HEK293 (cell line): ENCODE measurements at regions not wholly inside any gene's neighbourhood (a gene's known extent, or its start where the extent isn't known, plus 50 kb on each side); places are given as distances from the start of the nearest gene placed in this dataset.

Experiments
- CTCF ChIA-PET: fragments of 350-600 bp; formaldehyde crosslinking; extraction: SDS; loops from one replicate; lab custom pipeline; 2021; ENCODE audit warnings: antibody characterized with exemption; lab: Yijun Ruan, JAX
- POLR2A ChIA-PET: fragments of 300-600 bp; formaldehyde crosslinking; extraction: SDS; loops from one replicate; lab custom pipeline; 2020; ENCODE audit warnings: antibody characterized with exemption, inconsistent platforms; lab: Yijun Ruan, JAX
- H3K27ac ChIP-seq: fragments of 200-500 bp; sonication (Bioruptor generic); 2 replicates; pipeline ENCODE4 v1.5.1; 2014; ENCODE audit warnings: low read depth, low read length, control low read depth, inconsistent platforms; ENCODE audit errors: extremely low read depth
- H3K36me3 ChIP-seq, 2 experiments: fragments of 200-500 bp in 1 of 2; sonication (Bioruptor generic) in 1 of 2; 1 replicate in 1 of 2; 2 replicates in 1 of 2; pipeline ENCODE4 v1.5.1; 2014 to 2017; ENCODE audit warnings: inconsistent platforms in 2 of 2, low read length in 2 of 2; ENCODE audit not compliant: control insufficient read depth in 2 of 2, insufficient read depth in 1 of 2
- H3K4me1 ChIP-seq: fragments of 200-500 bp; sonication (Bioruptor generic); 2 replicates; pipeline ENCODE4 v1.5.1; 2014; ENCODE audit warnings: mild to moderate bottlenecking, low read length, inconsistent platforms; ENCODE audit not compliant: control insufficient read depth, insufficient read depth
- H3K4me3 ChIP-seq: 2 replicates; pipeline ENCODE4 v1.5.1; 2011; ENCODE audit warnings: low read depth, mild to moderate bottlenecking, control low read depth, low read length, moderate library complexity
- H3K9me3 ChIP-seq: fragments of 200-500 bp; sonication (Bioruptor generic); 2 replicates; pipeline ENCODE4 v1.5.1; 2014; ENCODE audit warnings: low read depth, low read length, inconsistent platforms; ENCODE audit not compliant: control insufficient read depth, insufficient read depth
- BCL11A ChIP-seq: fragments of 450-650 bp; formaldehyde crosslinking; IDR thresholded peaks from 2 replicates; pipeline ENCODE4 v1.5.1; 2016; ENCODE audit warnings: low read depth, missing biosample characterization, missing genetic modification characterization
- KLF16 ChIP-seq: fragments of 450-650 bp; formaldehyde crosslinking; IDR thresholded peaks from 2 replicates; pipeline ENCODE4 v1.5.1; 2017; ENCODE audit warnings: missing biosample characterization, missing genetic modification characterization
- KLF8 ChIP-seq: fragments of 450-650 bp; formaldehyde crosslinking; IDR thresholded peaks from 2 replicates; pipeline ENCODE4 v1.5.1; 2016; ENCODE audit warnings: missing biosample characterization, missing genetic modification characterization
- OSR2 ChIP-seq: fragments of 450-650 bp; formaldehyde crosslinking; IDR thresholded peaks from 2 replicates; pipeline ENCODE4 v1.5.1; 2016; ENCODE audit warnings: missing biosample characterization, missing genetic modification characterization
- PATZ1 ChIP-seq: fragments of 450-650 bp; formaldehyde crosslinking; IDR thresholded peaks from 2 replicates; pipeline ENCODE4 v1.5.1; 2016; ENCODE audit warnings: missing biosample characterization, missing genetic modification characterization
- REST ChIP-seq: fragments of 450-650 bp; formaldehyde crosslinking; IDR thresholded peaks from 2 replicates; pipeline ENCODE4 v1.5.1; 2016; ENCODE audit warnings: missing biosample characterization, missing genetic modification characterization
- ZBTB20 ChIP-seq: fragments of 450-650 bp; formaldehyde crosslinking; IDR thresholded peaks from 2 replicates; pipeline ENCODE4 v1.5.1; 2016; ENCODE audit warnings: missing biosample characterization, missing genetic modification characterization
- ZFHX2 ChIP-seq: fragments of 450-650 bp; formaldehyde crosslinking; conservative IDR thresholded peaks from 2 replicates; pipeline ENCODE4 v1.5.1; 2016; ENCODE audit warnings: missing biosample characterization, missing genetic modification characterization
- ZFP69B ChIP-seq: fragments of 450-650 bp; formaldehyde crosslinking; IDR thresholded peaks from 2 replicates; pipeline ENCODE4 v1.5.1; 2016; ENCODE audit warnings: missing biosample characterization, missing genetic modification characterization
- ZNF202 ChIP-seq: fragments of 450-650 bp; formaldehyde crosslinking; IDR thresholded peaks from 2 replicates; pipeline ENCODE4 v1.5.1; 2016; ENCODE audit warnings: missing biosample characterization, missing genetic modification characterization, borderline replicate concordance
- ZNF223 ChIP-seq: fragments of 450-650 bp; formaldehyde crosslinking; IDR thresholded peaks from 2 replicates; pipeline ENCODE4 v1.5.1; 2016; ENCODE audit warnings: missing biosample characterization, missing genetic modification characterization
- ZNF239 ChIP-seq: fragments of 450-650 bp; formaldehyde crosslinking; IDR thresholded peaks from 2 replicates; pipeline ENCODE4 v1.5.1; 2016; ENCODE audit warnings: missing biosample characterization, missing genetic modification characterization
- ZNF266 ChIP-seq: fragments of 450-650 bp; formaldehyde crosslinking; IDR thresholded peaks from 2 replicates; pipeline ENCODE4 v1.5.1; 2016; ENCODE audit warnings: missing biosample characterization, missing genetic modification characterization, low read depth
- ZNF529 ChIP-seq: fragments of 450-650 bp; formaldehyde crosslinking; IDR thresholded peaks from 2 replicates; pipeline ENCODE4 v1.5.1; 2017; ENCODE audit warnings: missing genetic modification characterization, missing biosample characterization; ENCODE audit not compliant: insufficient replicate concordance
- ZNF600 ChIP-seq: fragments of 450-650 bp; formaldehyde crosslinking; IDR thresholded peaks from 2 replicates; pipeline ENCODE4 v1.5.1; 2016; ENCODE audit warnings: missing biosample characterization, missing genetic modification characterization
- ZNF610 ChIP-seq: fragments of 450-650 bp; formaldehyde crosslinking; IDR thresholded peaks from 2 replicates; pipeline ENCODE4 v1.5.1; 2016; ENCODE audit warnings: missing biosample characterization, missing genetic modification characterization, borderline replicate concordance
- ZNF629 ChIP-seq: fragments of 450-650 bp; formaldehyde crosslinking; IDR thresholded peaks from 2 replicates; pipeline ENCODE4 v1.5.1; 2017; ENCODE audit warnings: missing biosample characterization, missing genetic modification characterization
- ZNF664 ChIP-seq: fragments of 450-650 bp; formaldehyde crosslinking; IDR thresholded peaks from 2 replicates; pipeline ENCODE4 v1.5.1; 2016; ENCODE audit warnings: missing biosample characterization, missing genetic modification characterization
- TF ChIP-seq, protein P1 (sequence below): fragments of 450-650 bp; formaldehyde crosslinking; IDR thresholded peaks from 2 replicates; pipeline ENCODE4 v1.5.1; 2016; ENCODE audit warnings: missing biosample characterization, missing genetic modification characterization, low read depth
- TF ChIP-seq, protein P2 (sequence below): fragments of 450-650 bp; formaldehyde crosslinking; IDR thresholded peaks from 2 replicates; pipeline ENCODE4 v1.5.1; 2016; ENCODE audit warnings: missing biosample characterization, missing genetic modification characterization, borderline replicate concordance

- Histone ChIP-seq H3K9me3 (no peaks in the 10 kb centered on the region), H3K4me1 (no peaks in the 10 kb centered on the region), H3K27ac (no peak overlapping the region), H3K4me3 (no peak overlapping the region), H3K36me3 (no peaks in the 10 kb centered on the region)
- TF ChIP-seq ZNF629 (no peak), ZNF239 (tag by site-specific recombination) (no peak), OSR2 (no peak), ZNF600 (no peak)
- CTCF ChIA-PET: interaction anchor here (0.6 to 1.6 kb wide), 2 partner anchors 9 to 101 kb away, joined by 3 read pairs; no protein-coding TSS in a partner anchor
- POLR2A ChIA-PET: no interaction called here
These were observed 73.7 kb upstream of the PIK3C3 start for GRCh38 chr18:41881285-41881684.

- Histone ChIP-seq H3K27ac (no peak overlapping the region), H3K4me1 (no peaks in the 10 kb centered on the region), H3K36me3 (no peaks in the 10 kb centered on the region), H3K4me3 (no peak overlapping the region), H3K9me3 (no peaks in the 10 kb centered on the region)
- ChIA-PET CTCF (no interaction called here), POLR2A (no interaction called here)
- TF ChIP-seq ZNF529 (tag by site-specific recombination): no peak
- no peak for TF ChIP-seq ZNF223
- no peak for TF ChIP-seq ZFHX2 (tag by site-specific recombination)
- TF ChIP-seq, protein P1, sequence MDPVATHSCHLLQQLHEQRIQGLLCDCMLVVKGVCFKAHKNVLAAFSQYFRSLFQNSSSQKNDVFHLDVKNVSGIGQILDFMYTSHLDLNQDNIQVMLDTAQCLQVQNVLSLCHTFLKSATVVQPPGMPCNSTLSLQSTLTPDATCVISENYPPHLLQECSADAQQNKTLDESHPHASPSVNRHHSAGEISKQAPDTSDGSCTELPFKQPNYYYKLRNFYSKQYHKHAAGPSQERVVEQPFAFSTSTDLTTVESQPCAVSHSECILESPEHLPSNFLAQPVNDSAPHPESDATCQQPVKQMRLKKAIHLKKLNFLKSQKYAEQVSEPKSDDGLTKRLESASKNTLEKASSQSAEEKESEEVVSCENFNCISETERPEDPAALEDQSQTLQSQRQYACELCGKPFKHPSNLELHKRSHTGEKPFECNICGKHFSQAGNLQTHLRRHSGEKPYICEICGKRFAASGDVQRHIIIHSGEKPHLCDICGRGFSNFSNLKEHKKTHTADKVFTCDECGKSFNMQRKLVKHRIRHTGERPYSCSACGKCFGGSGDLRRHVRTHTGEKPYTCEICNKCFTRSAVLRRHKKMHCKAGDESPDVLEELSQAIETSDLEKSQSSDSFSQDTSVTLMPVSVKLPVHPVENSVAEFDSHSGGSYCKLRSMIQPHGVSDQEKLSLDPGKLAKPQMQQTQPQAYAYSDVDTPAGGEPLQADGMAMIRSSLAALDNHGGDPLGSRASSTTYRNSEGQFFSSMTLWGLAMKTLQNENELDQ (tag by site-specific recombination): no peak
- TF ChIP-seq KLF8 (tag by site-specific recombination): no peak
- TF ChIP-seq ZBTB20: no peak
- no peak for TF ChIP-seq ZFP69B (tag by site-specific recombination)
- TF ChIP-seq ZNF202: no peak
- TF ChIP-seq, protein P2, sequence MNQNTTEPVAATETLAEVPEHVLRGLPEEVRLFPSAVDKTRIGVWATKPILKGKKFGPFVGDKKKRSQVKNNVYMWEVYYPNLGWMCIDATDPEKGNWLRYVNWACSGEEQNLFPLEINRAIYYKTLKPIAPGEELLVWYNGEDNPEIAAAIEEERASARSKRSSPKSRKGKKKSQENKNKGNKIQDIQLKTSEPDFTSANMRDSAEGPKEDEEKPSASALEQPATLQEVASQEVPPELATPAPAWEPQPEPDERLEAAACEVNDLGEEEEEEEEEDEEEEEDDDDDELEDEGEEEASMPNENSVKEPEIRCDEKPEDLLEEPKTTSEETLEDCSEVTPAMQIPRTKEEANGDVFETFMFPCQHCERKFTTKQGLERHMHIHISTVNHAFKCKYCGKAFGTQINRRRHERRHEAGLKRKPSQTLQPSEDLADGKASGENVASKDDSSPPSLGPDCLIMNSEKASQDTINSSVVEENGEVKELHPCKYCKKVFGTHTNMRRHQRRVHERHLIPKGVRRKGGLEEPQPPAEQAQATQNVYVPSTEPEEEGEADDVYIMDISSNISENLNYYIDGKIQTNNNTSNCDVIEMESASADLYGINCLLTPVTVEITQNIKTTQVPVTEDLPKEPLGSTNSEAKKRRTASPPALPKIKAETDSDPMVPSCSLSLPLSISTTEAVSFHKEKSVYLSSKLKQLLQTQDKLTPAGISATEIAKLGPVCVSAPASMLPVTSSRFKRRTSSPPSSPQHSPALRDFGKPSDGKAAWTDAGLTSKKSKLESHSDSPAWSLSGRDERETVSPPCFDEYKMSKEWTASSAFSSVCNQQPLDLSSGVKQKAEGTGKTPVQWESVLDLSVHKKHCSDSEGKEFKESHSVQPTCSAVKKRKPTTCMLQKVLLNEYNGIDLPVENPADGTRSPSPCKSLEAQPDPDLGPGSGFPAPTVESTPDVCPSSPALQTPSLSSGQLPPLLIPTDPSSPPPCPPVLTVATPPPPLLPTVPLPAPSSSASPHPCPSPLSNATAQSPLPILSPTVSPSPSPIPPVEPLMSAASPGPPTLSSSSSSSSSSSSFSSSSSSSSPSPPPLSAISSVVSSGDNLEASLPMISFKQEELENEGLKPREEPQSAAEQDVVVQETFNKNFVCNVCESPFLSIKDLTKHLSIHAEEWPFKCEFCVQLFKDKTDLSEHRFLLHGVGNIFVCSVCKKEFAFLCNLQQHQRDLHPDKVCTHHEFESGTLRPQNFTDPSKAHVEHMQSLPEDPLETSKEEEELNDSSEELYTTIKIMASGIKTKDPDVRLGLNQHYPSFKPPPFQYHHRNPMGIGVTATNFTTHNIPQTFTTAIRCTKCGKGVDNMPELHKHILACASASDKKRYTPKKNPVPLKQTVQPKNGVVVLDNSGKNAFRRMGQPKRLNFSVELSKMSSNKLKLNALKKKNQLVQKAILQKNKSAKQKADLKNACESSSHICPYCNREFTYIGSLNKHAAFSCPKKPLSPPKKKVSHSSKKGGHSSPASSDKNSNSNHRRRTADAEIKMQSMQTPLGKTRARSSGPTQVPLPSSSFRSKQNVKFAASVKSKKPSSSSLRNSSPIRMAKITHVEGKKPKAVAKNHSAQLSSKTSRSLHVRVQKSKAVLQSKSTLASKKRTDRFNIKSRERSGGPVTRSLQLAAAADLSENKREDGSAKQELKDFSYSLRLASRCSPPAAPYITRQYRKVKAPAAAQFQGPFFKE: no peak
- TF ChIP-seq ZNF664 (tag by site-specific recombination): no peak
- no peak for TF ChIP-seq BCL11A (tag by site-specific recombination)
- TF ChIP-seq ZNF266 (tag by site-specific recombination): no peak
- no peak for TF ChIP-seq KLF16 (tag by site-specific recombination)
- no peak for TF ChIP-seq REST (tag by site-specific recombination)
- TF ChIP-seq ZNF610 (tag by site-specific recombination): no peak
- no peak for TF ChIP-seq PATZ1 (tag by site-specific recombination)
These were observed 75.8 kb upstream of the PIK3C3 start for GRCh38 chr18:41879256-41879655.
